ENCODE measurements at regions not wholly inside any gene's neighbourhood (a gene's known extent, or its start where the extent isn't known, plus 50 kb on each side); places are given as distances from the start of the nearest gene placed in this dataset.
"Not testable (repeated sequence)": the region's sequence is repeated elsewhere in the genome, so short reads cannot be mapped to it uniquely, and the experiment has no call there.

- no peak for DNase-seq (ENCODE audit: low spot score)
Observed at GRCh38 chr15:92825985-92826384, 74.1 kb upstream of the CHD2 start.

- DNase-seq (ENCODE audit: low spot score), result not testable (repeated sequence)
Observed at GRCh38 chr15:92827991-92828390, 72.1 kb upstream of the CHD2 start.

GRCh38 chr15:92829875-92830274, 70.2 kb upstream of the CHD2 start:
- DNase-seq (ENCODE audit: low spot score), result no peak

GRCh38 chr15:92831336-92831654, 68.8 kb upstream of the CHD2 start:
- DNase-seq (ENCODE audit: low spot score), result no peak

GRCh38 chr15:92831655-92832328, 68.3 kb upstream of the CHD2 start:
- DNase-seq (ENCODE audit: low spot score), result peak; percentile 97

GRCh38 chr15:92833106-92833433, 67.1 kb upstream of the CHD2 start:
- DNase-seq (ENCODE audit: low spot score), result no peak

- DNase-seq (ENCODE audit: low spot score), result no peak
Observed at GRCh38 chr15:92833493-92834271, 66.4 kb upstream of the CHD2 start.

- no peak for DNase-seq (ENCODE audit: low spot score)
Observed at GRCh38 chr15:92839696-92840095, 60.4 kb upstream of the CHD2 start.

- DNase-seq (ENCODE audit: low spot score), result no peak
Observed at GRCh38 chr15:92840149-92840548, 60.0 kb upstream of the CHD2 start.

GRCh38 chr15:92843326-92843725, 56.8 kb upstream of the CHD2 start:
- no peak for DNase-seq (ENCODE audit: low spot score)

GRCh38 chr15:92843814-92844213, 56.3 kb upstream of the CHD2 start:
- DNase-seq (ENCODE audit: low spot score), result no peak

- DNase-seq (ENCODE audit: low spot score), result peak; percentile 78
Observed at GRCh38 chr15:92845126-92845508, 55.0 kb upstream of the CHD2 start.

GRCh38 chr15:92846741-92847140, 53.4 kb upstream of the CHD2 start:
- DNase-seq (ENCODE audit: low spot score), result no peak

- DNase-seq (ENCODE audit: low spot score), result no peak
Observed at GRCh38 chr15:92847841-92848240, 52.3 kb upstream of the CHD2 start.

- no peak for DNase-seq (ENCODE audit: low spot score)
Observed at GRCh38 chr15:92848464-92848851, 51.7 kb upstream of the CHD2 start.

- peak; percentile 78 for DNase-seq (ENCODE audit: low spot score)
Observed at GRCh38 chr15:92848852-92849598, 51.1 kb upstream of the CHD2 start.

- DNase-seq (ENCODE audit: low spot score), result not testable (repeated sequence)
Observed at GRCh38 chr15:92850218-92850617, 49.9 kb upstream of the CHD2 start.

Data from CD4-positive, alpha-beta T cell treated with Interleukin-15 for 4 hours (primary cell).